ENCODE measurements at regions not wholly inside any gene's neighbourhood (a gene's known extent, or its start where the extent isn't known, plus 50 kb on each side); places are given as distances from the start of the nearest gene placed in this dataset.

DNA sequence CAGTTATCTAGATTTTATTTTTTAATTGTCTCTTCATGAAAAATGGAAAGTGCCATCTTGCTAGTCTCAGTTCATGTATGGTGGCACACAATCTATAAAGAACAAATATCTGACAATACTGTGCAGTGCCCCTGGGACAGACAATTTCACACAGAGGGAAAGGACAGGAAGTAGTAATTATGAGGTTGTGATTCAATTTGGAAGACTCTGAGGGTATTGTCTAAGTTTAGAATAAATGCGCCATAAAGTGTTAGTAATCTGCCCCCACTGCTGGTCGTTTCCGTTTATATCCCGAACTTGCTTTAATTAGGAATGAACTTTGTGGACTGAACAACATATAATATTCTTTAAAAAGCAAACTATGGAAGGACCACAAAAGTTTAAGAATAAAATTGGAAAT is 196.4 kb upstream of the SLC24A5 start:
- FAIRE-seq (no peak), DNase-seq (ENCODE audit: low read depth, low spot score) (no peak)
- H3K4me1 ChIP-seq (ENCODE audit: control insufficient read depth, extremely low read depth, insufficient read depth, low read length): no peaks in the 10 kb centered on the region

DNA sequence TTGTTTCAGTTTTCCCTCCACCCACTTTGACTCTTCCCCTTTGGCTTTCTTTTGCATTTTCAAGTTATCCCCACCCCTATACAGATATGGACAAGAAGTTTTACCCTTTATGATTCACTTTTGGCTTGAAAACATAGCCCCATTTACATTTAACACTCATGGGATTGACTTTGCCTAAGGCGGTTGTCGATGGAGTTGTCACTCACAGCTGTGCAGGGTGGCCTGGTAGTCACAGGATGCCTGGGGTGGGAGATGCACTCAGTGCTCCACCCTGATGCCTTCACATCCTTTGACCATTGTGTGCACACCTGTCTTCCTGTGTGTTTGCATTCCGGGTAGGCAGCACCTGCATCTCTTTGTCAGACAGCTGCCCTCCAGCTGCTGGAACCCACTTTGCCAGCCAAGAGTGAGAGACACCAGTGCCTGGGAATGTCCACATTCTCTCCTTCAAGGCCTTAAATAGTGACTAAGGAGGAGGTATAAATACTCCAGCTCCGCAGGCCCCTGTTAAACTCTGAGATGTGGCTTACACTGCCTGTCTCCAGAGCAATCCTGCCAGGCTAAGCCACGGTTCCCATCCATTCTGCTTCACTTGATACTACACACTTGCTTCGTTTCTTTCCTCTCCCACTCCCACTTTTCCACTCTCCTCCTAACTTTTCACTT is 191.5 kb upstream of the SLC24A5 start:
- dilution Hi-C loops (cut with MboI; ENCODE audit: extremely low pct_ligation_motif_present, low sequenced_read_pairs): no loop called here
- Histone ChIP-seq H3K27ac (ENCODE audit: control insufficient read depth, insufficient read depth, low read length) (no peak overlapping the region), H3K9ac (ENCODE audit: control insufficient read depth, extremely low read depth, insufficient read depth, low read length) (no peak overlapping the region), H3K4me2 (ENCODE audit: control insufficient read depth, extremely low read depth, insufficient read depth, low read depth, low read length) (no peak overlapping the region), H4K20me1 (ENCODE audit: control insufficient read depth, extremely low read depth, insufficient read depth, low read length) (no peaks in the 10 kb centered on the region), H3K36me3 (ENCODE audit: control insufficient read depth in 2 of 2, extremely low read depth in 1 of 2, insufficient read depth in 2 of 2, low read length in 2 of 2) (no peaks in the 10 kb centered on the region), H3K4me1 (ENCODE audit: control insufficient read depth, extremely low read depth, insufficient read depth, low read length) (no peaks in the 10 kb centered on the region), H3K9me1 (ENCODE audit: control insufficient read depth, extremely low read depth, insufficient read depth, low read length) (no peaks in the 10 kb centered on the region), H3K9me3 (ENCODE audit: control insufficient read depth, low read depth, low read length) (no peaks in the 10 kb centered on the region), H3K79me2 (ENCODE audit: control insufficient read depth, insufficient read depth, low read length) (no peaks in the 10 kb centered on the region), H3K27me3 (ENCODE audit: control insufficient read depth, extremely low read depth, insufficient read depth, low read length) (no peaks in the 10 kb centered on the region), H3K4me3 (ENCODE audit: control insufficient read depth in 2 of 3, extremely low read depth in 1 of 3, insufficient read depth in 2 of 3, low read depth in 1 of 3, low read length in 3 of 3) (no peak overlapping the region), H2AFZ (ENCODE audit: control insufficient read depth, low read length) (no peak overlapping the region)
- TF ChIP-seq, protein P1, sequence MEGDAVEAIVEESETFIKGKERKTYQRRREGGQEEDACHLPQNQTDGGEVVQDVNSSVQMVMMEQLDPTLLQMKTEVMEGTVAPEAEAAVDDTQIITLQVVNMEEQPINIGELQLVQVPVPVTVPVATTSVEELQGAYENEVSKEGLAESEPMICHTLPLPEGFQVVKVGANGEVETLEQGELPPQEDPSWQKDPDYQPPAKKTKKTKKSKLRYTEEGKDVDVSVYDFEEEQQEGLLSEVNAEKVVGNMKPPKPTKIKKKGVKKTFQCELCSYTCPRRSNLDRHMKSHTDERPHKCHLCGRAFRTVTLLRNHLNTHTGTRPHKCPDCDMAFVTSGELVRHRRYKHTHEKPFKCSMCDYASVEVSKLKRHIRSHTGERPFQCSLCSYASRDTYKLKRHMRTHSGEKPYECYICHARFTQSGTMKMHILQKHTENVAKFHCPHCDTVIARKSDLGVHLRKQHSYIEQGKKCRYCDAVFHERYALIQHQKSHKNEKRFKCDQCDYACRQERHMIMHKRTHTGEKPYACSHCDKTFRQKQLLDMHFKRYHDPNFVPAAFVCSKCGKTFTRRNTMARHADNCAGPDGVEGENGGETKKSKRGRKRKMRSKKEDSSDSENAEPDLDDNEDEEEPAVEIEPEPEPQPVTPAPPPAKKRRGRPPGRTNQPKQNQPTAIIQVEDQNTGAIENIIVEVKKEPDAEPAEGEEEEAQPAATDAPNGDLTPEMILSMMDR (optimal IDR thresholded peaks at IDR 0.05 in 1 of 3, IDR thresholded peaks at IDR 0.05 in 1 of 3, conservative IDR thresholded peaks at IDR 0.05 in 1 of 3; ENCODE audit: extremely low read depth in 1 of 3, insufficient read depth in 2 of 3, low read length in 3 of 3): no peak
- TF ChIP-seq EZH2 (IDR thresholded peaks at IDR 0.05; ENCODE audit: low read length): no peak
- FAIRE-seq (no peak), DNase-seq (ENCODE audit: low read depth, low spot score) (no peak)

More for the DNA sequence above, 196.4 kb upstream of the SLC24A5 start:
- H3K27me3 ChIP-seq (ENCODE audit: control insufficient read depth, extremely low read depth, insufficient read depth, low read length): no peaks in the 10 kb centered on the region
- TF ChIP-seq EZH2 (IDR thresholded peaks at IDR 0.05; ENCODE audit: low read length): no peak
- TF ChIP-seq, protein P1 (optimal IDR thresholded peaks at IDR 0.05 in 1 of 3, IDR thresholded peaks at IDR 0.05 in 1 of 3, conservative IDR thresholded peaks at IDR 0.05 in 1 of 3; ENCODE audit: extremely low read depth in 1 of 3, insufficient read depth in 2 of 3, low read length in 3 of 3): no peak
- no peaks in the 10 kb centered on the region for H3K9me3 ChIP-seq (ENCODE audit: control insufficient read depth, low read depth, low read length)
- H2AFZ ChIP-seq (ENCODE audit: control insufficient read depth, low read length): no peak overlapping the region
- no peaks in the 10 kb centered on the region for H3K79me2 ChIP-seq (ENCODE audit: control insufficient read depth, insufficient read depth, low read length)
- H3K9ac ChIP-seq (ENCODE audit: control insufficient read depth, extremely low read depth, insufficient read depth, low read length): no peak overlapping the region
- no peaks in the 10 kb centered on the region for H4K20me1 ChIP-seq (ENCODE audit: control insufficient read depth, extremely low read depth, insufficient read depth, low read length)
- H3K4me2 ChIP-seq (ENCODE audit: control insufficient read depth, extremely low read depth, insufficient read depth, low read depth, low read length): no peak overlapping the region
- no peak overlapping the region for H3K27ac ChIP-seq (ENCODE audit: control insufficient read depth, insufficient read depth, low read length)
- no peaks in the 10 kb centered on the region for H3K9me1 ChIP-seq (ENCODE audit: control insufficient read depth, extremely low read depth, insufficient read depth, low read length)
- dilution Hi-C loops (cut with MboI; ENCODE audit: extremely low pct_ligation_motif_present, low sequenced_read_pairs): no loop called here
- no peaks in the 10 kb centered on the region for H3K36me3 ChIP-seq (ENCODE audit: control insufficient read depth in 2 of 2, extremely low read depth in 1 of 2, insufficient read depth in 2 of 2, low read length in 2 of 2)
- H3K4me3 ChIP-seq (ENCODE audit: control insufficient read depth in 2 of 3, extremely low read depth in 1 of 3, insufficient read depth in 2 of 3, low read depth in 1 of 3, low read length in 3 of 3): no peak overlapping the region
